Hindlimb muscle (tissue), 1 donor: ENCODE measurements at regions not wholly inside any gene's neighbourhood (a gene's known extent, or its start where the extent isn't known, plus 50 kb on each side); places are given as distances from the start of the nearest gene placed in this dataset.
"Not testable (repeated sequence)": the region's sequence is repeated elsewhere in the genome, so short reads cannot be mapped to it uniquely, and the experiment has no call there.

Experiments used
- DNase-seq: peaks from one replicate; pipeline ENCODE4 v3.0.0-alpha.2; 2013

GRCh38 chr11:11220786-11221185, 132.3 kb downstream of the CSNK2A3 start:
- no peak for DNase-seq

GRCh38 chr11:11218629-11218986, 134.4 kb downstream of the CSNK2A3 start:
- peak; percentile 36 for DNase-seq

- DNase-seq, result no peak
Observed at GRCh38 chr11:11217929-11218628, 135.0 kb downstream of the CSNK2A3 start.

- peak; percentile 42 for DNase-seq
Observed at GRCh38 chr11:11217289-11217928, 135.6 kb downstream of the CSNK2A3 start.

GRCh38 chr11:11215944-11216343, 137.1 kb downstream of the CSNK2A3 start:
- DNase-seq, result no peak

- no peak for DNase-seq
Observed at GRCh38 chr11:11215058-11215815, 137.8 kb downstream of the CSNK2A3 start.

GRCh38 chr11:11213117-11213516, 139.9 kb downstream of the CSNK2A3 start:
- DNase-seq, result no peak

- DNase-seq, result no peak
Observed at GRCh38 chr11:11211888-11212287, 141.2 kb downstream of the CSNK2A3 start.

- DNase-seq, result no peak
Observed at GRCh38 chr11:11211186-11211585, 141.9 kb downstream of the CSNK2A3 start.

- no peak for DNase-seq
Observed at GRCh38 chr11:11210446-11210845, 142.6 kb downstream of the CSNK2A3 start.

GRCh38 chr11:11209967-11210366, 143.1 kb downstream of the CSNK2A3 start:
- no peak for DNase-seq

- DNase-seq, result no peak
Observed at GRCh38 chr11:11208994-11209393, 144.1 kb downstream of the CSNK2A3 start.

GRCh38 chr11:11207428-11207827, 145.6 kb downstream of the CSNK2A3 start:
- DNase-seq, result no peak

GRCh38 chr11:11206484-11206883, 146.6 kb downstream of the CSNK2A3 start:
- DNase-seq, result no peak

GRCh38 chr11:11202885-11203284, 150.2 kb downstream of the CSNK2A3 start:
- no peak for DNase-seq

- DNase-seq, result not testable (repeated sequence)
Observed at GRCh38 chr11:11201302-11201701, 151.7 kb downstream of the CSNK2A3 start.

- no peak for DNase-seq
Observed at GRCh38 chr11:11192541-11192940, 160.5 kb downstream of the CSNK2A3 start.

GRCh38 chr11:11189506-11189905, 163.5 kb downstream of the CSNK2A3 start:
- DNase-seq, result no peak

- no peak for DNase-seq
Observed at GRCh38 chr11:11186249-11186648, 166.8 kb downstream of the CSNK2A3 start.

GRCh38 chr11:11182261-11182660, 170.8 kb downstream of the CSNK2A3 start:
- DNase-seq, result no peak

- DNase-seq, result peak; percentile 31
Observed at GRCh38 chr11:11178671-11179638, 174.1 kb downstream of the CSNK2A3 start.

GRCh38 chr11:11177156-11177808, 175.8 kb downstream of the CSNK2A3 start:
- no peak for DNase-seq
